BLaER1 treated with 17β-estradiol and CSF1 and Interleukin-3, amounts not matched to agents 10 nM and 100 nM (cell line): ENCODE measurements at regions not wholly inside any gene's neighbourhood (a gene's known extent, or its start where the extent isn't known, plus 50 kb on each side); places are given as distances from the start of the nearest gene placed in this dataset.
A peak's percentile ranks its signal among the peaks of the same experiment; 100 is the strongest.

Experiments
- H3K27ac ChIP-seq, 11 experiments: shearing (Covaris generic); formaldehyde crosslinking; 2 replicates each; pipeline ENCODE4 v1.8.1; 2022
- H3K27me3 ChIP-seq, 11 experiments: shearing (Covaris generic); formaldehyde crosslinking; 2 replicates each; pipeline ENCODE4 v1.8.1; 2022
- H3K36me3 ChIP-seq, 11 experiments: shearing (Covaris generic); formaldehyde crosslinking; 2 replicates each; pipeline ENCODE4 v1.8.1; 2022
- H3K4me1 ChIP-seq, 10 experiments: shearing (Covaris generic); formaldehyde crosslinking; 2 replicates each; pipeline ENCODE4 v1.8.1; 2022
- H3K4me2 ChIP-seq, 11 experiments: shearing (Covaris generic); formaldehyde crosslinking; 2 replicates each; pipeline ENCODE4 v1.8.1; 2022
- H3K4me3 ChIP-seq, 10 experiments: shearing (Covaris generic); formaldehyde crosslinking; 2 replicates each; pipeline ENCODE4 v1.8.1; 2022
- H3K9ac ChIP-seq, 11 experiments: shearing (Covaris generic); formaldehyde crosslinking; 2 replicates each; pipeline ENCODE4 v1.8.1; 2022
- H3K9me3 ChIP-seq, 11 experiments: shearing (Covaris generic); formaldehyde crosslinking; replicated peaks in 1 of 11; 2 replicates each; pipeline ENCODE4 v1.8.1; 2022
- H4K20me1 ChIP-seq, 11 experiments: shearing (Covaris generic); formaldehyde crosslinking; 2 replicates each; pipeline ENCODE4 v1.8.1; 2022
- Cebpa-rat ChIP-seq, 11 experiments: shearing (Covaris generic); IDR thresholded peaks; 2 replicates each; pipeline ENCODE4 v1.8.1; 2022

GRCh38 chr18:68147728-68148127, 567.2 kb downstream of the TMX3 start:
- Histone ChIP-seq H4K20me1 (no peaks in the 10 kb centered on the region), H3K9ac (no peak overlapping the region), H3K4me2 (no peak overlapping the region), H3K4me1 (no peaks in the 10 kb centered on the region), H3K36me3 (no peaks in the 10 kb centered on the region), H3K9me3 (no peaks in the 10 kb centered on the region), H3K4me3 (no peak overlapping the region), H3K27ac (no peak overlapping the region), H3K27me3 (no peaks in the 10 kb centered on the region)
- no peak for TF ChIP-seq Cebpa-rat (IDR thresholded peaks at IDR 0.05)

GRCh38 chr18:68121826-68122225, 593.1 kb downstream of the TMX3 start:
- Histone ChIP-seq H3K27me3 (no peaks in the 10 kb centered on the region), H3K4me3 (no peak overlapping the region), H3K4me1 (no peaks in the 10 kb centered on the region), H3K36me3 (no peaks in the 10 kb centered on the region), H3K4me2 (no peak overlapping the region), H3K9me3 (no peaks in the 10 kb centered on the region), H3K27ac (no peak overlapping the region), H3K9ac (no peak overlapping the region), H4K20me1 (no peaks in the 10 kb centered on the region)
- no peak for TF ChIP-seq Cebpa-rat (IDR thresholded peaks at IDR 0.05)

- Histone ChIP-seq H3K4me3 (no peak overlapping the region), H3K36me3 (no peaks in the 10 kb centered on the region), H3K9me3 (no peaks in the 10 kb centered on the region), H3K9ac (no peak overlapping the region), H3K27me3 (no peaks in the 10 kb centered on the region), H3K4me1 (no peaks in the 10 kb centered on the region), H4K20me1 (no peaks in the 10 kb centered on the region), H3K4me2 (no peak overlapping the region), H3K27ac (no peak overlapping the region)
- no peak for TF ChIP-seq Cebpa-rat (IDR thresholded peaks at IDR 0.05)
These were observed 593.6 kb downstream of the TMX3 start for GRCh38 chr18:68121308-68121707.

DNA sequence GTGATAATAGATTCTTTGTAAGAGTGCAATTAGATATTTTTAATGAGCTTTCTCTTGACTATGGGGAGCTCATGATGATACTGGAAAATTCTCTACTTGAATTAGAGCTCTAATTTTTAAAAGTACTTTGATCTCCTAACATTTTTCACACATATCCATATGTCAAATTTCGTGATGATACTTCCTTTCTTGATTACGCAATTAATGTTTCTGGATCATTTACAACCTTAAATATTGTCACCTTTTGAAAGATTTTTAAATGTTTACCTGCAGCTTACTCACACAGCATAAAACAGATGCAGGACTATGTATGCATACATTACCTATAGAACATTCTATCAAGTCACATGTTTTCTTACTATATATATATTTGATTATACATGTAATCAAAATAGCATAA, 598.5 kb upstream of the DSEL start:
- no peak overlapping the region for H3K9ac ChIP-seq
- no peaks in the 10 kb centered on the region for H3K4me1 ChIP-seq
- no peak overlapping the region for H3K4me3 ChIP-seq
- no peaks in the 10 kb centered on the region for H3K27me3 ChIP-seq
- no peak overlapping the region for H3K4me2 ChIP-seq
- no peaks in the 10 kb centered on the region for H3K36me3 ChIP-seq
- no peaks in the 10 kb centered on the region for H4K20me1 ChIP-seq
- peak in 2 of 11 experiments; percentile 64 to 76; a peak in 5 of 22 replicates for TF ChIP-seq Cebpa-rat (IDR thresholded peaks at IDR 0.05)
- H3K27ac ChIP-seq: no peak overlapping the region
- no peaks in the 10 kb centered on the region for H3K9me3 ChIP-seq

- Histone ChIP-seq H3K9ac (no peak overlapping the region), H3K4me2 (no peak overlapping the region), H3K27me3 (no peaks in the 10 kb centered on the region), H3K4me1 (no peaks in the 10 kb centered on the region), H3K9me3 (no peaks in the 10 kb centered on the region), H4K20me1 (no peaks in the 10 kb centered on the region), H3K36me3 (no peaks in the 10 kb centered on the region), H3K4me3 (no peak overlapping the region), H3K27ac (no peak overlapping the region)
- TF ChIP-seq Cebpa-rat (IDR thresholded peaks at IDR 0.05): no peak
These were observed 587.5 kb upstream of the DSEL start for GRCh38 chr18:68104036-68104435.

DNA sequence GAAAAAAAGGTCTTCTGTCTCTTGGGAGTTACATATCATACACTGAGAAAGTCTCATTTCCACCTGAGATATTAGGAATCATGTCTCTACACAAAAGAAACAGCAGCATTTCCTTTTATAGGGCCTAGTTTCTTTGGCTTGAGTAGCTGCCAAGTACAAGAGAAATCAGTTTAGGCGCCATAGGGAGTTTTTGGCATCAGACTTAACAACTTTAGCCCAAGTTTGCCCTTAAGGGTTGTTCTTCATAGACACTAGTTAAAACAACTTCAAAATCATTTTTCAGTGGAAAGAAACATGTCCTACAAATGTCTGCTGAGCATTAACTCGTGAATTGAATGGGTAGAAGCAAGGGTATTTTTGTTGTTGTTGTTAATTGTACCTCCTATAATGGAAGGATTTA, 587.0 kb upstream of the DSEL start:
- H3K27ac ChIP-seq: no peak overlapping the region
- no peak for TF ChIP-seq Cebpa-rat (IDR thresholded peaks at IDR 0.05)

GRCh38 chr18:68102117-68102516, 585.6 kb upstream of the DSEL start:
- Histone ChIP-seq H3K27me3 (no peaks in the 10 kb centered on the region), H3K27ac (no peak overlapping the region), H3K4me1 (no peaks in the 10 kb centered on the region), H4K20me1 (no peaks in the 10 kb centered on the region), H3K36me3 (no peaks in the 10 kb centered on the region), H3K9ac (no peak overlapping the region), H3K9me3 (no peaks in the 10 kb centered on the region), H3K4me2 (no peak overlapping the region), H3K4me3 (no peak overlapping the region)
- no peak for TF ChIP-seq Cebpa-rat (IDR thresholded peaks at IDR 0.05)

More for the DNA sequence above, 587.0 kb upstream of the DSEL start:
- Histone ChIP-seq H4K20me1 (no peaks in the 10 kb centered on the region), H3K4me3 (no peak overlapping the region), H3K4me1 (no peaks in the 10 kb centered on the region), H3K9ac (no peak overlapping the region), H3K4me2 (no peak overlapping the region), H3K27me3 (no peaks in the 10 kb centered on the region), H3K36me3 (no peaks in the 10 kb centered on the region), H3K9me3 (no peaks in the 10 kb centered on the region)

- Histone ChIP-seq H4K20me1 (no peaks in the 10 kb centered on the region), H3K27me3 (no peaks in the 10 kb centered on the region), H3K4me2 (no peak overlapping the region), H3K27ac (no peak overlapping the region), H3K36me3 (no peaks in the 10 kb centered on the region), H3K4me3 (no peak overlapping the region), H3K4me1 (no peaks in the 10 kb centered on the region), H3K9ac (no peak overlapping the region), H3K9me3 (no peaks in the 10 kb centered on the region)
- no peak for TF ChIP-seq Cebpa-rat (IDR thresholded peaks at IDR 0.05)
These were observed 582.1 kb upstream of the DSEL start for GRCh38 chr18:68098655-68099054.

DNA sequence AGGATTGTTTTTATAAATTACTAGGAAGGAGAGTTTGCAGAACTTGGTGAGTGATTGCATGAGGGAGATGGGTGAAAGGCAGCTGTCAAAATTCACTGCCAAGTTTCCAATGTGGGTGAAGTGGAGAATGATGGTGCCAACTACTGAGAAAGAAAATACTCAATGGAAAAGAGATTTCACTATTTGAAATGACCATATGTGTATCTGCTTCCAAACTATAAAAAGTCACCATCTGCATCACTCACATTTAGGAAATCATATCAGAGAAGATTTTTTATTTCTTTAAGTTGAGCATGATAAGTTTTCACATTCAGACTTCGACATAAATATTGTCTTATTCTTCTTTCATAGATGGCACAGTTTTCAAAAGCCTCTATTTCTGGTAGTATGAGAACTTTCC, 570.0 kb upstream of the DSEL start:
- H3K9ac ChIP-seq: no peak overlapping the region
- H3K27me3 ChIP-seq: no peaks in the 10 kb centered on the region
- no peaks in the 10 kb centered on the region for H3K4me1 ChIP-seq
- H3K4me3 ChIP-seq: no peak overlapping the region
- TF ChIP-seq Cebpa-rat (IDR thresholded peaks at IDR 0.05): no peak
- no peaks in the 10 kb centered on the region for H3K9me3 ChIP-seq
- no peak overlapping the region for H3K4me2 ChIP-seq
- H4K20me1 ChIP-seq: no peaks in the 10 kb centered on the region
- no peak overlapping the region for H3K27ac ChIP-seq
- H3K36me3 ChIP-seq: no peaks in the 10 kb centered on the region

DNA sequence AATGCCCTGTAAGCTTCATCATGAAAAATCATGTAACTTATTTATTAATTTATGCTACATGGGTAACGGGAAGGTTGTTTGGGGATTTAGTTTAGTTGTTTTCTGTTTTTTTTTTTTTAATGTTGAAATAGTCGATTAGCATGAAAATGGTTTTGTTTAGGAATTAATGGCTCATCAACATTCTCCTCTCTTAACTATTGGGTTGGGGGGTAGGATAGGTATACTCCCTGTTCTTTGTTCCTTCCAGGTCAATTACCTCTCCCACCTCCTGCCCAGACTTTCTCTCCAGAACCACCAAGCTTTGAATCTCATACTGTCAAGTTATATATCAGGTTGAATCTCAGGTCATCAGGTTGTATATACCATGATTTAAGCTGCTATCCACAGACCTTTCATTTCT, 568.7 kb upstream of the DSEL start:
- Histone ChIP-seq H3K27me3 (no peaks in the 10 kb centered on the region), H3K4me3 (no peak overlapping the region), H3K27ac (no peak overlapping the region), H4K20me1 (no peaks in the 10 kb centered on the region), H3K9me3 (no peaks in the 10 kb centered on the region), H3K9ac (no peak overlapping the region), H3K4me1 (no peaks in the 10 kb centered on the region), H3K4me2 (no peak overlapping the region), H3K36me3 (no peaks in the 10 kb centered on the region)
- no peak for TF ChIP-seq Cebpa-rat (IDR thresholded peaks at IDR 0.05)

DNA sequence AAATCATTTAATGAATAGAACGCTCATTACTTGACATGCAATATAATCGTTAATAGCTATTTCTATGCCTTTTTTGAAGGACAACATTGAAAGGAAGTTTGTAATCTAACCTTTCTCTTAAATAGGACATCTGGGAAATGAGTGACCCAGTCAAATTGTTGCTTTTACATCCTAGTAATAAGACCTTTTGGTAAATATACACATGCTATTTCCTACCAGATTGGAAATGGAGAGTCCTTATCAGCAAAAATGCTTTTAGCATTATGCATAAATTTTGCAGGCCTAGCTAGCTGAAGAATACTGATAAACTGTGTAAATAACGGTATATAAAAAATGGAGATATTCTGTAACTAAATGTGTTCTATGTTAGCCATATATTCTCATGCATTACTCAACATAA, 567.3 kb upstream of the DSEL start:
- no peak for TF ChIP-seq Cebpa-rat (IDR thresholded peaks at IDR 0.05)
- no peak overlapping the region for H3K9ac ChIP-seq
- no peaks in the 10 kb centered on the region for H3K27me3 ChIP-seq
- no peak overlapping the region for H3K4me3 ChIP-seq
- H3K4me2 ChIP-seq: no peak overlapping the region
- no peaks in the 10 kb centered on the region for H3K36me3 ChIP-seq
- no peak overlapping the region for H3K27ac ChIP-seq
- no peaks in the 10 kb centered on the region for H4K20me1 ChIP-seq
- H3K4me1 ChIP-seq: no peaks in the 10 kb centered on the region
- no peaks in the 10 kb centered on the region for H3K9me3 ChIP-seq
